K562 (cell line): ENCODE measurements at regions not wholly inside any gene's neighbourhood (a gene's known extent, or its start where the extent isn't known, plus 50 kb on each side); places are given as distances from the start of the nearest gene placed in this dataset.

Source experiments
- ATAC-seq: fragments of 200-7000 bp; cut with Tn5 transposase; 3 replicates; pipeline ENCODE4 v1.9.1; 2020; ENCODE audit warnings: moderate library complexity
- BruUV-seq: library from RNA; stranded (reverse); fragments of 400-500 nt; replicated peaks from 2 replicates; lab custom pipeline; 2021; lab: Mats Ljungman, UMichigan
- CTCF ChIA-PET: fragments of 300-600 bp; formaldehyde crosslinking; extraction: SDS; loops from one replicate; lab custom pipeline; 2021; ENCODE audit warnings: low intra/inter-chr PET ratio; lab: Yijun Ruan, JAX
- POLR2A ChIA-PET: fragments of 300-600, 350-650 bp; sonication (Branson Sonifier 250); formaldehyde crosslinking; extraction: SDS; loops from one replicate; lab custom pipeline; 2021; ENCODE audit warnings: antibody characterized with exemption, inconsistent platforms; lab: Yijun Ruan, JAX
- DNase-seq, 4 experiments: peaks; one replicate each; pipeline versions ENCODE4 v3.0.0 to v3.0.0-alpha.2; 2011 to 2018; ENCODE audit warnings: low spot score in 3 of 4, mixed read lengths in 3 of 4; ENCODE audit errors: extremely low read depth in 1 of 4
- FAIRE-seq: peaks from 2 replicates; lab custom pipeline; 2011; peaks lifted over from hg19 to GRCh38; lab: Jason Lieb, UNC
- H2AFZ ChIP-seq: 2 replicates; pipeline ENCODE4 v1.6.0; 2011; ENCODE audit warnings: low read depth, low read length, control low read depth, inconsistent platforms
- H3K27ac ChIP-seq: fragments of 200-600 bp; 3 replicates; pipeline ENCODE4 v1.8.0; 2011; ENCODE audit warnings: low read depth, mild to moderate bottlenecking, control low read depth, inconsistent platforms, low read length, moderate library complexity, mixed read lengths; ENCODE audit errors: extremely low read depth
- H3K27me3 ChIP-seq, 2 experiments: fragments of 300-600 bp in 1 of 2; 2 replicates in 1 of 2; 3 replicates in 1 of 2; pipeline versions ENCODE4 v1.6.0 to v1.8.0; 2011; ENCODE audit warnings: inconsistent platforms in 2 of 2, low read length in 2 of 2, mild to moderate bottlenecking in 1 of 2, mixed read lengths in 1 of 2, moderate library complexity in 1 of 2; ENCODE audit not compliant: control insufficient read depth in 2 of 2, insufficient read depth in 2 of 2
- H3K36me3 ChIP-seq: fragments of 300-600 bp; 3 replicates; pipeline ENCODE4 v1.8.0; 2011; ENCODE audit warnings: mild to moderate bottlenecking, low read length, inconsistent platforms; ENCODE audit not compliant: control insufficient read depth, insufficient read depth
- H3K4me1 ChIP-seq, 2 experiments: fragments of 200-600 bp in 1 of 2; replicated peaks in 1 of 2; 2 replicates in 1 of 2; 3 replicates in 1 of 2; pipeline versions ENCODE4 v1.5.1 to v1.8.0; 2011; ENCODE audit warnings: inconsistent platforms in 2 of 2, low read length in 2 of 2, mild to moderate bottlenecking in 1 of 2, mixed read lengths in 1 of 2, moderate library complexity in 1 of 2; ENCODE audit not compliant: control insufficient read depth in 2 of 2, insufficient read depth in 2 of 2
- H3K4me2 ChIP-seq: 2 replicates; pipeline ENCODE4 v1.6.1; 2011; ENCODE audit warnings: low read length, control low read depth, inconsistent platforms, mixed read lengths; ENCODE audit not compliant: insufficient read depth
- H3K4me3 ChIP-seq: fragments of 200-600 bp; sonication (generic), shearing (Covaris generic); 2 replicates; pipeline ENCODE4 v1.5.1; 2016; ENCODE audit warnings: control low read depth, inconsistent platforms
- H3K79me2 ChIP-seq: fragments of 200-600 bp; 3 replicates; pipeline ENCODE4 v1.8.0; 2011; ENCODE audit warnings: low read length, inconsistent platforms; ENCODE audit not compliant: control insufficient read depth, insufficient read depth
- H3K9ac ChIP-seq, 2 experiments: 2 replicates each; pipeline versions ENCODE4 v1.6.0 to v1.6.1; 2011; ENCODE audit warnings: low read depth in 2 of 2, low read length in 2 of 2, control low read depth in 1 of 2, inconsistent platforms in 1 of 2, mild to moderate bottlenecking in 1 of 2, mixed read lengths in 1 of 2; ENCODE audit not compliant: insufficient read depth in 1 of 2
- H3K9me1 ChIP-seq: one replicate; pipeline ENCODE4 v1.6.0; 2011; ENCODE audit warnings: inconsistent platforms, mild to moderate bottlenecking, low read length, moderate library complexity; ENCODE audit not compliant: control insufficient read depth, insufficient read depth
- H3K9me3 ChIP-seq: replicated peaks from 2 replicates; pipeline ENCODE4 v1.5.1; 2011; ENCODE audit warnings: low read depth, low read length, inconsistent platforms; ENCODE audit not compliant: control insufficient read depth, insufficient read depth
- H4K20me1 ChIP-seq: replicated peaks from 2 replicates; pipeline ENCODE4 v1.6.1; 2011; ENCODE audit warnings: low read length, inconsistent platforms, mixed read lengths; ENCODE audit not compliant: control insufficient read depth, insufficient read depth
- EP400 ChIP-seq: fragments of 450-650 bp; IDR thresholded peaks from 2 replicates; pipeline ENCODE4 v1.6.1; 2017; ENCODE audit warnings: antibody characterized with exemption, mild to moderate bottlenecking, moderate library complexity
- FOXJ2 ChIP-seq: fragments of 200-800 bp; sonication (Bioruptor generic); IDR thresholded peaks from 2 replicates; pipeline ENCODE4 v1.6.1; 2016; ENCODE audit warnings: missing genetic modification characterization, missing compliant biosample characterization
- HMG20A ChIP-seq: fragments of 450-650 bp; formaldehyde crosslinking; conservative IDR thresholded peaks from 2 replicates; pipeline ENCODE4 v1.4.0; 2020; ENCODE audit warnings: mild to moderate bottlenecking, mixed read lengths
- MAFK ChIP-seq: IDR thresholded peaks from 2 replicates; pipeline ENCODE4 v1.6.1; 2011; ENCODE audit warnings: low read length, improper control_type of control experiment
- MITF ChIP-seq: IDR thresholded peaks from 2 replicates; pipeline ENCODE4 v1.6.1; 2014; ENCODE audit warnings: antibody characterized with exemption
- NFATC3 ChIP-seq: fragments of 450-650 bp; IDR thresholded peaks from 2 replicates; pipeline ENCODE4 v1.6.1; 2017; ENCODE audit warnings: mild to moderate bottlenecking
- NR0B1 ChIP-seq: fragments of 450-650 bp; IDR thresholded peaks from one replicate; pipeline ENCODE4 v1.6.1; 2018; ENCODE audit warnings: mild to moderate bottlenecking, moderate library complexity; ENCODE audit not compliant: partially characterized antibody
- PATZ1 ChIP-seq: fragments of 250-450 bp; sonication (Bioruptor Pico); IDR thresholded peaks from 2 replicates; pipeline ENCODE4 v1.5.0; 2020; ENCODE audit warnings: mild to moderate bottlenecking, borderline replicate concordance
- PCBP1 ChIP-seq: fragments of 200-400 bp; formaldehyde crosslinking; IDR thresholded peaks from 2 replicates; pipeline ENCODE4 v1.6.1; 2018; ENCODE audit warnings: mild to moderate bottlenecking, low read depth, low read length; ENCODE audit not compliant: poor library complexity, severe bottlenecking
- RNF219 ChIP-seq: fragments of 250-450 bp; sonication (Bioruptor Pico); IDR thresholded peaks from 2 replicates; pipeline ENCODE4 v1.5.0; 2022; ENCODE audit warnings: mild to moderate bottlenecking
- SOX6 ChIP-seq: fragments of 450-650 bp; IDR thresholded peaks from 2 replicates; pipeline ENCODE4 v1.6.1; 2014; ENCODE audit warnings: mild to moderate bottlenecking
- SP1 ChIP-seq: sonication (generic); formaldehyde crosslinking; IDR thresholded peaks from 2 replicates; pipeline ENCODE4 v1.8.1; 2022; ENCODE audit warnings: mild to moderate bottlenecking, missing genetic modification reagents
- ZNF134 ChIP-seq: fragments of 250-450 bp; sonication (Bioruptor Pico); conservative IDR thresholded peaks from 2 replicates; pipeline ENCODE4 v1.4.0; 2020
- ZNF3 ChIP-seq: fragments of 250-450 bp; sonication (Bioruptor Pico); IDR thresholded peaks from 2 replicates; pipeline ENCODE4 v1.5.0; 2021; ENCODE audit warnings: mild to moderate bottlenecking, moderate library complexity
- ZNF699 ChIP-seq: fragments of 250-450 bp; sonication (Bioruptor Pico); IDR thresholded peaks from 2 replicates; pipeline ENCODE4 v1.8.0; 2021; ENCODE audit warnings: mild to moderate bottlenecking, moderate library complexity; ENCODE audit not compliant: insufficient replicate concordance
- WGBS: fragments of 100-300 bp; shearing (Covaris generic); methylation state at CpG from one replicate; pipeline ENCODE4 v1.1.6; 2016; ENCODE audit warnings: low coverage, mixed read lengths; ENCODE audit not compliant: insufficient coverage; ENCODE audit errors: missing lambda C conversion rate; 5-methylcytosine and 5-hydroxymethylcytosine counted together
- in situ Hi-C: fragments of 300-500 bp; cut with MboI; formaldehyde crosslinking; loops from 4 replicates; pipeline ENCODE4 v1.15.0; 2018; ENCODE audit warnings: inconsistent platforms, mixed read lengths
- intact Hi-C: fragments of 100-400 bp; cut with micrococcal nuclease; formaldehyde crosslinking; loops from 2 replicates; pipeline ENCODE4 v1.14.2; 2022

- Histone ChIP-seq H3K9me1 (no peaks in the 10 kb centered on the region), H4K20me1 (no peaks in the 10 kb centered on the region), H3K27ac (no peak overlapping the region), H3K4me2 (no peak overlapping the region), H3K27me3 (peaks cover 4 to 39% of the 10 kb centered on the region in 2 experiments; a peak in 3 of 5 replicates), H2AFZ (no peak overlapping the region), H3K9ac (no peak overlapping the region), H3K36me3 (no peaks in the 10 kb centered on the region), H3K79me2 (no peaks in the 10 kb centered on the region), H3K9me3 (no peaks in the 10 kb centered on the region), H3K4me3 (no peak overlapping the region), H3K4me1 (peaks cover 0 to 4% of the 10 kb centered on the region in 2 experiments; a peak in 2 of 5 replicates)
- in situ Hi-C loops (no loop called here), intact Hi-C loops (no loop called here)
- ChIA-PET POLR2A (no interaction called here), CTCF (no interaction called here)
- ATAC-seq (no peak), FAIRE-seq (no peak), DNase-seq (no peak)
- WGBS: 0% methylated on average over 7 of the region's 7 CpGs
- BruUV-seq: no TSS peak
- TF ChIP-seq RNF219 (CRISPR knock-in tag) (no peak), MITF (no peak), ZNF699 (CRISPR knock-in tag) (no peak), NFATC3 (no peak), FOXJ2 (tag) (no peak), ZNF134 (no peak), MAFK (no peak), SP1 (CRISPR knock-in tag) (no peak), SOX6 (no peak), PATZ1 (CRISPR knock-in tag) (no peak), HMG20A (CRISPR knock-in tag) (no peak), ZNF3 (CRISPR knock-in tag) (no peak), PCBP1 (no peak), EP400 (no peak), NR0B1 (no peak)
These were observed 113.9 kb upstream of the THBS2 start for GRCh38 chr6:169367507-169367906.
